ENCODE measurements at regions not wholly inside any gene's neighbourhood (a gene's known extent, or its start where the extent isn't known, plus 50 kb on each side); places are given as distances from the start of the nearest gene placed in this dataset.
"Not testable (repeated sequence)": the region's sequence is repeated elsewhere in the genome, so short reads cannot be mapped to it uniquely, and the experiment has no call there.

- not testable (repeated sequence) for DNase-seq
Measured at GRCh38 chr1:121052081-121052660, 132.0 kb downstream of the FAM72B start.

GRCh38 chr1:121054928-121055327 lies 129.2 kb downstream of the FAM72B start:
- not testable (repeated sequence) for DNase-seq

- DNase-seq = not testable (repeated sequence)
Measured at GRCh38 chr1:121066925-121067324, 117.2 kb downstream of the FAM72B start.

GRCh38 chr1:121068738-121069499 lies 115.2 kb downstream of the FAM72B start:
- not testable (repeated sequence) for DNase-seq

- DNase-seq = not testable (repeated sequence)
Measured at GRCh38 chr1:121073852-121074251, 110.3 kb downstream of the FAM72B start.

- not testable (repeated sequence) for DNase-seq
Measured at GRCh38 chr1:121075254-121075805, 108.8 kb downstream of the FAM72B start.

DNA sequence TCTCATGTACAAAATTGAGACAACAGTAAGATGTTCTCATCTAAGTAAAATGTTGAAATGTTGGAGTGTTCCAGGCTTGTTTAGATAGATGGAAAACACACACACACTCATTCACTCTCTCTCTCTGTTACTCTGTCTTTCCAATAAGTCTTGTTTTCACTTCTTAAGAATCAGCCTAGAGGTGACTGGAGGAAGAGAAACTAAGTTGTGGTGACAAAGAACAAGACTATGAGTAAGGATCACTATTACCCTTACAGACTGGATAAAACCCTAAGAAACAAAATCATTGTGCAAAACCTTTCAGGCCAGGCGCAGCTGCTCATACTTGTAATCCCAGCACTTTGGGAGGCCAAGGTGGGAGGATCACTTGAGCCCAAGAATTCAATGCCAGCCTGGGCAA lies 107.5 kb downstream of the FAM72B start:
- DNase-seq = not testable (repeated sequence)

DNA sequence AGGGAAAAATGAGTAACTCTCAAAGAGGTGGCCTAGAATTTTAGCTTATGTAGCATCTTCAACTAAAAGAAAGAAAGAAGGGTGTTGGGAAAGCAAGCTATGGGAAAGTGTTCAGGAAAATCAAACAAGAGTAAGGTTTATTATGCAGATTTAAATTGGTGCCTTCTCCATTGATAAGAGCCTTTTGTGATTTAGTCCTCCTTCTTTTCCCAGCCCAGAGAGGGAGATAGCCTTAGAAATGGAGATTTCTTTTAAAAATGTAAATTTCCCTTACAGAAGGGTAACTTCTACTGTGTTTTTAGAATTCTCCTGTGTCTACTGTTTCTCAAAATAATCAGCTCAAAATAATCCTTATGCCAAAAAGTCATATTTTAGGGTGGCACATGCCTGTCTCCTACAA lies 104.5 kb downstream of the FAM72B start:
- DNase-seq = not testable (repeated sequence)

- not testable (repeated sequence) for DNase-seq
Measured at GRCh38 chr1:121080197-121080903, 103.8 kb downstream of the FAM72B start.

DNA sequence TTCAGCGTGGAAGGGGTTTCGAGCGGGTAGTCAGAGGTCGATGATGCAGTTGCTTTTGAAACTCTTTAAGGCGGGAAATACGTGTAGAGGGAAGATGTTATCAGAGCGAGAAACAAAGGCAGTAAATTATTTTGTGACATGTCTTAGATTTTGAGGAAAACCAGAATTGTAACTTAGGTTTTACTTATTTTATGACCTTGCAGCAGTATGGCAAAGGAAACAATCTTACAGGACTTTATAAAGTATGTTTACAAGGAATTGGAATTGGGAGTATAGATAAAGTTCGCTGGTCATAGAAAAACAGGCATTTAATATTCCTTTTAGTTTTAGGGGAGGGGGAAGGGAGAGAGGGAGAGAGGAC lies 103.3 kb downstream of the FAM72B start:
- not testable (repeated sequence) for DNase-seq

- not testable (repeated sequence) for DNase-seq
Measured at GRCh38 chr1:121081625-121082199, 102.4 kb downstream of the FAM72B start.

DNA sequence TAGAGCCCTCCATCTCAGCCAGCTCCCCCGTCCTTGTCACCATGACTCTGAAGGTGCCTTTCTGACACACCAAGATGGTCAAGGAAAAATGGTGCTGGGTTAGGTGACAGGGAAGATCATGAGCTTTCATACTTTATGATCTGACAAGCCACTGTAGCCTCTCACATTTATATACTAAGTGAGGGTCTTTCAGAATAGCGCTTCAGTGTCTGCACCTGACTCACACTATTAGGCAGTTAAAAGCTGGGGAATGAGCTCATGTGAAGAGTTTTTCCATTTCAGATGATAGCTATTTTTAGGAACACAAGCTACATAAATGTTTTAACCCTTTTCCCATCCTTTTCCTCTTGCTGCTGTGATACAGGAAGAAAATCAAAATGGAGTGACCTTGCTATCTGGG lies 101.1 kb downstream of the FAM72B start:
- DNase-seq = not testable (repeated sequence)

- DNase-seq = not testable (repeated sequence)
Measured at GRCh38 chr1:121086249-121086648, 97.9 kb downstream of the FAM72B start.

- not testable (repeated sequence) for DNase-seq
Measured at GRCh38 chr1:121087221-121087620, 96.9 kb downstream of the FAM72B start.

GRCh38 chr1:121088568-121088967 lies 95.6 kb downstream of the FAM72B start:
- DNase-seq = not testable (repeated sequence)

- DNase-seq = not testable (repeated sequence)
Measured at GRCh38 chr1:121092329-121092968, 91.7 kb downstream of the FAM72B start.

DNA sequence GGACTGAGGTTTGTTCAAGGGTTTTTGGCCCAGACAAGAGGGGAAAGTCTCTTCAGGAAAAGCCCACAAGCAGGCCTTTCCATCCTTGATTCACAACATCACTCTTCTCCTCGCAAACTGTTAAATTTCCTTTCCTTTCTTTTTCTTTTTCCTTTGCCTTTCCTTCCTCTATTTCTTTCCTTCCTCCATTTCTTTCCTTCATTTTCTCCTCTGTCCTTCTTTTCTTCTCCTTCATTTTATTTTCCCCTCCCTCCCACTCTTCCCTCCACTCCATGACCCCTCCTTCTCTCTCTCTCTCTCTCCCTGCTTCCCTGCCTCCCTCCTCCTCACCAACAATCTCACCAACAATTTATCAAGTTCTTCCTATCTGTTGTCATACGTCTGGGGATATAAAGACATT lies 89.1 kb downstream of the FAM72B start:
- not testable (repeated sequence) for DNase-seq

DNA sequence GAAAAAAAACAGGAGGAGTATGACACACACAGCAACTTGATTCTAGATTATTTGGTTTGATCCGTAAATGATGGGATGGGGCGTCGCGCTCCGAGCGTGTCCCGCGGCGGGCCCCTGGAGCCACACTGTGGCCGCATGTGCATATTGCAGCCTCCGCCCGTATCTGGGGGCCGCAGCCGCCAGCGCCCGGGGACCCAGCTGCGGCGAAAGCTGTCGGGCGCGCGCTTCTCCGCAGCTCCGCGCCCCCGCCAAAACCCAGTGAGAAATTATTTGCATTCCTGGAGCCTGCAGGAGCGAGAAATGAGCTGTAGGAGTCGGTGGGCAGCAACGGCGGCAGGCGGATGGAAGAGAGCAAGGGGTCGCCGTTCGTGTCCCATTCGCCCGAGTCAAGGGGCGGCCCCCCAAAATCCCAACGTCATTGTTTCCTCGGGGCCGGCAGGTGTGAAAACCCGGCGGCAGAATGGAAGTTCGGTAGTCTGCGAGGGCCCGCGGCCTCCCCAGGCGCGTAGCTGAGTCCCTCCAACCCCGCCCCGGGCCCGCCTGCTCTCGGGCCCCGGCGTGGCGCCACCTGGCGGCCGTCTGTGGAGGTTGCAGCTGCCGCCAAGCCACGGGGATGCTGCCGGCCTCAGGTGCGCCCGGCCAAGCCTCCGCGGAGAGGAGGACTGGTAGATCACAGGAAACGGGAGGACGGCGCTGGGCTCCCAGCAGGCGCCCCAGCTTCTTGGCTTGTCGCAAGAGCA lies 86.8 kb downstream of the FAM72B start:
- peak; percentile 35 to 44 for DNase-seq

- DNase-seq = peak in 1 of 2 experiments; percentile 31
Measured at GRCh38 chr1:121097867-121098215, 86.3 kb downstream of the FAM72B start.

DNA sequence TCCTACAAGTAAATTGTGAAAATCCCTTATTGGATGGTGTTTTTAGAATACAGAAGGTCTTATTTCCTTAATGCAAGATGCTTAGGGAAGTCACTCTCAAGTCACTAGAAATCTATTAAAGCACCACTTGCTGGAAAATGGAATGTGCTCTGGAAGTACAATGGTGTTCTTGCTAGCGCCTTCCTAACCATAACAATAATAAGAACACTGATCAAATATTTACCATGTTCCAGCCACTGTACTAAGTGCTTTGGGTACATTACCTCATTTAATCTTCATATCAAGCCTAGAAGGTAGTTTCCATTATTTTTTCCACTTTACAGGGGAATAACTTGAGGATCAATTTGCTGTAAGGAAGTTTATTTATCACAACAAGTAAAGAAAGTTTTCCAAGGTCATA lies 75.1 kb downstream of the FAM72B start:
- DNase-seq = not testable (repeated sequence)

DNA sequence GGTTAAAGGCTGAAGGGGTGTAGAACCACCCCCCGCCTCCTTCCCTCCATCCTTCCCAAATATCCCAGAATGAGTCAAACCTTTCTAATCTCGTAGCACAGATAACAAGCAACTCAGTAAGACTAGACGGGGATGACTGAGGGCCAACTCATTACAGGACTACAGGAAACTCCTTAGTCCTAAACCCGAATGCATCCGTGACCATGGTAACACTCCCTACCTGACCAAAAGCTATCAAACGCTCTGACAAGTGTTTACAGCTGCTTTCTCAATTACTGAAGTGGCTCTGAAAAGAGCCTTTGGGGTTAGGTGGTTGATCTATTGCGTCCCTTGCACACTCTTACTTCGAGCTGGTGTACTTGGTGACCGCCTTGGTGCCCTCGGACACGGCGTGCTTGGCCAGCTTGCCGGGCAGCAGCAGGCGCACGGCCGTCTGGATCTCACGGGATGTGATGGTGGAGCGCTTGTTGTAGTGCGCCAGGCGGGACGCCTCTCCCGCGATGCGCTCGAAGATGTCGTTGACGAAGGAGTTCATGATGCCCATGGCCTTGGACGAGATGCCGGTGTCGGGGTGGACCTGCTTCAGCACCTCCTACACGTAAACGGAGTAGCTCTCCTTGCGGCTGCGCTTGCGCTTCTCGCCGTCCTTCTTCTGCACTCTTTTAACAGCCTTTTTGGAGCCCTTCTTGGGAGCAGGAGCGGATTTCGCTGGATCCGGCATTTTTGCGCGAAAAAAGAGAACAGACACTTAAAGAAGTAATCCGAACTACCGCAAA lies 67.4 kb downstream of the FAM72B start:
- DNase-seq = peak in 1 of 2 experiments; percentile 8
